Mesenchymal stem cell (in vitro differentiated cells and primary cell): ENCODE measurements at regions not wholly inside any gene's neighbourhood (a gene's known extent, or its start where the extent isn't known, plus 50 kb on each side); places are given as distances from the start of the nearest gene placed in this dataset.

Experiments
- DNase-seq: peaks from one replicate; pipeline ENCODE4 v3.0.0-alpha.2; 2013
- H2AFZ ChIP-seq: one replicate; pipeline ENCODE4 v1.6.1; 2013; ENCODE audit warnings: low read depth, mild to moderate bottlenecking, control low read depth, inconsistent platforms, low read length, moderate library complexity
- H2AK5ac ChIP-seq: 2 replicates; pipeline ENCODE4 v1.6.1; 2013; ENCODE audit warnings: low read length, moderate library complexity, mild to moderate bottlenecking, inconsistent platforms; ENCODE audit not compliant: severe bottlenecking
- H2BK120ac ChIP-seq: one replicate; pipeline ENCODE4 v1.6.1; 2013; ENCODE audit warnings: low read depth, mild to moderate bottlenecking, inconsistent platforms, low read length, moderate library complexity
- H2BK12ac ChIP-seq, 2 experiments: one replicate each; pipeline ENCODE4 v1.6.1; 2013; ENCODE audit warnings: inconsistent platforms in 2 of 2, low read length in 2 of 2, mild to moderate bottlenecking in 2 of 2, moderate library complexity in 2 of 2, control low read depth in 1 of 2
- H2BK15ac ChIP-seq: one replicate; pipeline ENCODE4 v1.6.1; 2013; ENCODE audit warnings: mild to moderate bottlenecking, low read depth, inconsistent platforms; ENCODE audit not compliant: poor library complexity, severe bottlenecking
- H2BK5ac ChIP-seq: 2 replicates; pipeline ENCODE4 v1.6.1; 2013; ENCODE audit warnings: low read depth, mild to moderate bottlenecking, low read length, control low read depth, inconsistent platforms; ENCODE audit not compliant: poor library complexity, severe bottlenecking
- H3K14ac ChIP-seq, 2 experiments: one replicate each; pipeline ENCODE4 v1.6.1; 2013; ENCODE audit warnings: inconsistent platforms in 2 of 2, low read length in 2 of 2, control low read depth in 1 of 2, mild to moderate bottlenecking in 1 of 2, moderate library complexity in 1 of 2
- H3K18ac ChIP-seq, 2 experiments: one replicate each; pipeline ENCODE4 v1.6.1; 2013; ENCODE audit warnings: inconsistent platforms in 2 of 2, low read length in 2 of 2, control low read depth in 1 of 2, low read depth in 1 of 2, mild to moderate bottlenecking in 1 of 2
- H3K23ac ChIP-seq, 2 experiments: one replicate each; pipeline ENCODE4 v1.6.1; 2013; ENCODE audit warnings: inconsistent platforms in 2 of 2, low read length in 2 of 2, mild to moderate bottlenecking in 2 of 2, moderate library complexity in 2 of 2, control low read depth in 1 of 2
- H3K27ac ChIP-seq: 2 replicates; pipeline ENCODE4 v1.5.1; 2013; ENCODE audit warnings: mild to moderate bottlenecking, moderate library complexity, low read length, control low read depth, inconsistent platforms; ENCODE audit not compliant: poor library complexity, severe bottlenecking
- H3K27me3 ChIP-seq, 2 experiments: 2 replicates each; pipeline versions ENCODE4 v1.6.1 to v1.7.0; 2013; ENCODE audit warnings: low read length in 2 of 2, mild to moderate bottlenecking in 2 of 2, moderate library complexity in 2 of 2, control low read depth in 1 of 2, inconsistent platforms in 1 of 2; ENCODE audit not compliant: control insufficient read depth in 1 of 2, insufficient read depth in 1 of 2
- H3K36me3 ChIP-seq, 2 experiments: 2 replicates each; pipeline versions ENCODE4 v1.6.1 to v1.7.0; 2013; ENCODE audit warnings: low read length in 2 of 2, control low read depth in 1 of 2, inconsistent platforms in 1 of 2, low read depth in 1 of 2, mild to moderate bottlenecking in 1 of 2; ENCODE audit not compliant: insufficient read depth in 2 of 2, control insufficient read depth in 1 of 2
- H3K4ac ChIP-seq, 2 experiments: one replicate each; pipeline ENCODE4 v1.6.1; 2013; ENCODE audit warnings: inconsistent platforms in 2 of 2, low read length in 2 of 2, mild to moderate bottlenecking in 2 of 2, moderate library complexity in 2 of 2, control low read depth in 1 of 2, low read depth in 1 of 2
- H3K4me1 ChIP-seq: 2 replicates; pipeline ENCODE4 v1.6.1; 2013; ENCODE audit warnings: low read depth, low read length, control low read depth; ENCODE audit not compliant: control insufficient read depth, insufficient read depth
- H3K4me2 ChIP-seq: 2 replicates; pipeline ENCODE4 v1.6.1; 2013; ENCODE audit warnings: low read length, mild to moderate bottlenecking, inconsistent platforms; ENCODE audit not compliant: poor library complexity, severe bottlenecking
- H3K4me3 ChIP-seq, 2 experiments: 2 replicates each; pipeline versions ENCODE4 v1.5.1 to v1.7.0; 2013; ENCODE audit warnings: low read length in 2 of 2, mild to moderate bottlenecking in 2 of 2, control low read depth in 1 of 2, low read depth in 1 of 2; ENCODE audit not compliant: insufficient read depth in 1 of 2
- H3K79me1 ChIP-seq: replicated peaks from 2 replicates; pipeline ENCODE4 v1.6.1; 2013; ENCODE audit warnings: mild to moderate bottlenecking, control low read depth, low read length, inconsistent platforms; ENCODE audit not compliant: poor library complexity, severe bottlenecking
- H3K9ac ChIP-seq: 2 replicates; pipeline ENCODE4 v1.7.0; 2013; ENCODE audit warnings: mild to moderate bottlenecking, low read length, moderate library complexity
- H3K9me3 ChIP-seq: 2 replicates; pipeline ENCODE4 v1.7.0; 2013; ENCODE audit warnings: mild to moderate bottlenecking, low read length; ENCODE audit not compliant: control insufficient read depth
- H4K8ac ChIP-seq: one replicate; pipeline ENCODE4 v1.6.1; 2013; ENCODE audit warnings: inconsistent platforms, mild to moderate bottlenecking, low read length, moderate library complexity
- H4K91ac ChIP-seq: one replicate; pipeline ENCODE4 v1.6.1; 2013; ENCODE audit warnings: mild to moderate bottlenecking, low read length, inconsistent platforms
- whole genome bisulfite sequencing: methylation state at CpG from one replicate; pipeline ENCODE4 v1.1.7; 2013; ENCODE audit warnings: mixed read lengths; 5-methylcytosine and 5-hydroxymethylcytosine counted together

DNA sequence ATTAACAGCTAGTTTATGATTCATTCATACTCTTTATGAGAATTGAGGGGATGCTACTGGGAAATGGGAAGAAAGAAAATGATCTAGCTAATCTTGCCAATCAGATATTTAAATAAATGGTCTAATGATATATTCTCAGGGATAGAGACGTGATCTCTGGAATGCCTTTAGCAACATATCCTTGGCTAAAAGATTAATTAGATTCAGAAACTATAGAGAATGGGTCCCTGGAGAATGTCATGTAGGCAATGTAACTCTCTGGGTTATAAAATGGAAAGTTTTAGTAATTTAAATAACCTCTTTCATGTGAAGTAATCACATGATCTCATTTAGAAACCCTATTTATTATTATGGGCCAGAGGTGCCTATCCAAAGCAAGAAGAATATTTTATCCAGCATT lies 771.0 kb upstream of the CDH2 start:
- DNase-seq = no peak
- no CpG with 5 or more reads among the region's 1 CpG for WGBS

DNA sequence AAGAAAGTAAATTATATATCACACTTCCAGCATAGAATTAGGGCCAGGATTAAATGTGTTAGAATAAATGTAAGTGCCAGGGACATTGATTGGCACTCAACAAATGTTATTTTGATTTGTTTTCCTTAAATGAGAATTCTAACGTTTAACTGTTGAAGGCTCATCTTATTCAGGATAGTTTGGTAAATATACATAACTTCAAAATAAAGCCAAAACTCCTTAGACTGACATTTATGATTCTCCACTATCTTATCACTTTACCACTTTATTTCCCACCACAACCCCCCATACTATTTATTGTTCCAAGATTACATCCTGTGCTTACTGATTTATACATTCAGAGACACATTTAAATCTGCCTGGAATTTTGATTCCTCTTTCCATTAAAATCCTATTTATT lies 769.5 kb upstream of the CDH2 start:
- Histone ChIP-seq H4K8ac (no peak overlapping the region), H2AFZ (no peak overlapping the region), H3K4ac (no peak overlapping the region), H2BK12ac (no peak overlapping the region), H3K27ac (no peak overlapping the region), H2BK5ac (no peak overlapping the region), H2BK120ac (no peak overlapping the region), H3K4me3 (no peak overlapping the region), H3K14ac (no peak overlapping the region), H3K36me3 (no peaks in the 10 kb centered on the region), H4K91ac (no peak overlapping the region), H3K4me1 (no peaks in the 10 kb centered on the region), H2AK5ac (no peak overlapping the region), H3K18ac (no peak overlapping the region), H3K27me3 (no peaks in the 10 kb centered on the region), H2BK15ac (no peak overlapping the region), H3K9ac (no peak overlapping the region), H3K9me3 (no peaks in the 10 kb centered on the region), H3K79me1 (no peaks in the 10 kb centered on the region), H3K23ac (no peak overlapping the region), H3K4me2 (no peak overlapping the region)
- no CpG with 5 or more reads among the region's 1 CpG for WGBS
- DNase-seq = no peak

More for the DNA sequence above, 771.0 kb upstream of the CDH2 start:
- H2BK15ac ChIP-seq = no peak overlapping the region
- H3K4me3 ChIP-seq = no peak overlapping the region
- H3K9me3 ChIP-seq = peaks cover 11% of the 10 kb centered on the region
- no peak overlapping the region for H2BK5ac ChIP-seq
- H3K14ac ChIP-seq = no peak overlapping the region
- no peak overlapping the region for H4K8ac ChIP-seq
- H3K27me3 ChIP-seq = no peaks in the 10 kb centered on the region
- H2BK12ac ChIP-seq = no peak overlapping the region
- no peak overlapping the region for H3K18ac ChIP-seq
- no peaks in the 10 kb centered on the region for H3K79me1 ChIP-seq
- H3K23ac ChIP-seq = no peak overlapping the region
- no peak overlapping the region for H3K27ac ChIP-seq
- no peak overlapping the region for H2AK5ac ChIP-seq
- H3K4me1 ChIP-seq = no peaks in the 10 kb centered on the region
- H2BK120ac ChIP-seq = no peak overlapping the region
- H4K91ac ChIP-seq = no peak overlapping the region
- no peaks in the 10 kb centered on the region for H3K36me3 ChIP-seq
- no peak overlapping the region for H3K4me2 ChIP-seq
- no peak overlapping the region for H3K9ac ChIP-seq
- H2AFZ ChIP-seq = no peak overlapping the region
- H3K4ac ChIP-seq = no peak overlapping the region

GRCh38 chr18:28922936-28923335 lies 746.0 kb upstream of the CDH2 start:
- Histone ChIP-seq H3K79me1 (no peaks in the 10 kb centered on the region), H3K4me3 (no peak overlapping the region), H4K91ac (no peak overlapping the region), H3K14ac (no peak overlapping the region), H3K36me3 (no peaks in the 10 kb centered on the region), H3K23ac (no peak overlapping the region), H3K9me3 (no peaks in the 10 kb centered on the region), H2AK5ac (no peak overlapping the region), H2AFZ (no peak overlapping the region), H2BK5ac (no peak overlapping the region), H3K4ac (no peak overlapping the region), H3K4me2 (no peak overlapping the region), H4K8ac (no peak overlapping the region), H3K4me1 (no peaks in the 10 kb centered on the region), H3K18ac (no peak overlapping the region), H2BK12ac (no peak overlapping the region), H2BK15ac (no peak overlapping the region), H2BK120ac (no peak overlapping the region), H3K27me3 (no peaks in the 10 kb centered on the region), H3K27ac (no peak overlapping the region), H3K9ac (no peak overlapping the region)
- DNase-seq = no peak
- WGBS = 100% methylated on average over 1 of the region's 2 CpGs

DNA sequence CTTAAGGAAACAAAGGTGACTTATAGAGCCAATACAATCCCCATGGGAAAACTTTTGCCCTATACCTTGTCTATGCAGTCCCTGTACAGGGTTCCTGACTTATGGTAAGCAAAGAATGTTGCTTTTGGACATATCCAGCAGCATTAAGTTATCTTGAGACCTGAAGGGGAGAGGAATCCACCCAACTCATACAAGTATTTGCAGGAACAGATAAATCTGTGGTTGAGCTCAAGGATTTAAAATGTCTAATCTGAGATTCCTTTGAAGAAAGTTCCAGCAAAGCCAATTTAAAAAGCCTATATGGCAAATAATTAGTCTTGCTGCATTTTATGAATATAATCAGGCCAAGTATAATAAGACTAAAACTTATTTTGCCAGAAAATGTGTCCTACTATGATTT lies 739.5 kb upstream of the CDH2 start:
- Histone ChIP-seq H2AK5ac (no peak overlapping the region), H2AFZ (no peak overlapping the region), H3K4me3 (no peak overlapping the region), H3K27me3 (no peaks in the 10 kb centered on the region), H3K36me3 (no peaks in the 10 kb centered on the region), H4K91ac (no peak overlapping the region), H2BK120ac (no peak overlapping the region), H3K9me3 (peaks cover 4% of the 10 kb centered on the region), H4K8ac (no peak overlapping the region), H3K4me2 (no peak overlapping the region), H3K18ac (no peak overlapping the region), H2BK5ac (no peak overlapping the region), H3K4ac (no peak overlapping the region), H2BK15ac (no peak overlapping the region), H3K4me1 (no peaks in the 10 kb centered on the region), H3K14ac (no peak overlapping the region), H2BK12ac (no peak overlapping the region), H3K27ac (no peak overlapping the region), H3K9ac (no peak overlapping the region), H3K79me1 (no peaks in the 10 kb centered on the region), H3K23ac (no peak overlapping the region)
- peak; percentile 9 for DNase-seq
